ENCODE measurements at regions not wholly inside any gene's neighbourhood (a gene's known extent, or its start where the extent isn't known, plus 50 kb on each side); places are given as distances from the start of the nearest gene placed in this dataset.
"Not testable (repeated sequence)": the region's sequence is repeated elsewhere in the genome, so short reads cannot be mapped to it uniquely, and the experiment has no call there.

GRCh38 chr2:111316221-111316741 is 195.6 kb downstream of the BCL2L11 start:
- TF ChIP-seq, protein P1, sequence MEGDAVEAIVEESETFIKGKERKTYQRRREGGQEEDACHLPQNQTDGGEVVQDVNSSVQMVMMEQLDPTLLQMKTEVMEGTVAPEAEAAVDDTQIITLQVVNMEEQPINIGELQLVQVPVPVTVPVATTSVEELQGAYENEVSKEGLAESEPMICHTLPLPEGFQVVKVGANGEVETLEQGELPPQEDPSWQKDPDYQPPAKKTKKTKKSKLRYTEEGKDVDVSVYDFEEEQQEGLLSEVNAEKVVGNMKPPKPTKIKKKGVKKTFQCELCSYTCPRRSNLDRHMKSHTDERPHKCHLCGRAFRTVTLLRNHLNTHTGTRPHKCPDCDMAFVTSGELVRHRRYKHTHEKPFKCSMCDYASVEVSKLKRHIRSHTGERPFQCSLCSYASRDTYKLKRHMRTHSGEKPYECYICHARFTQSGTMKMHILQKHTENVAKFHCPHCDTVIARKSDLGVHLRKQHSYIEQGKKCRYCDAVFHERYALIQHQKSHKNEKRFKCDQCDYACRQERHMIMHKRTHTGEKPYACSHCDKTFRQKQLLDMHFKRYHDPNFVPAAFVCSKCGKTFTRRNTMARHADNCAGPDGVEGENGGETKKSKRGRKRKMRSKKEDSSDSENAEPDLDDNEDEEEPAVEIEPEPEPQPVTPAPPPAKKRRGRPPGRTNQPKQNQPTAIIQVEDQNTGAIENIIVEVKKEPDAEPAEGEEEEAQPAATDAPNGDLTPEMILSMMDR (conservative IDR thresholded peaks at IDR 0.05 in 1 of 2, IDR thresholded peaks at IDR 0.05 in 1 of 2; ENCODE audit: extremely low read depth in 1 of 2, insufficient read depth in 1 of 2, low read depth in 1 of 2, low read length in 2 of 2) = not testable (repeated sequence)
- not testable (repeated sequence) for TF ChIP-seq EZH2 (IDR thresholded peaks at IDR 0.05; ENCODE audit: borderline replicate concordance, low read length)

Data from mammary epithelial cell (primary cell).